ENCODE measurements at regions not wholly inside any gene's neighbourhood (a gene's known extent, or its start where the extent isn't known, plus 50 kb on each side); places are given as distances from the start of the nearest gene placed in this dataset.

- intact Hi-C loops (cut with micrococcal nuclease), result no loop called here
- H3K4me1 Mint-ChIP-seq, result no peaks in the 10 kb centered on the region
- ATAC-seq (ENCODE audit: low read depth) (no peak), DNase-seq (no peak)
- no peak overlapping the region for H3K4me3 Mint-ChIP-seq
- no peaks in the 10 kb centered on the region for H3K9me3 Mint-ChIP-seq
- H3K36me3 Mint-ChIP-seq (ENCODE audit: low read depth), result no peaks in the 10 kb centered on the region
- no peak for TF ChIP-seq CTCF (IDR thresholded peaks at IDR 0.05)
- POLR2A ChIA-PET, result no interaction called here
- CTCF ChIA-PET, result no interaction called here
- H3K27me3 Mint-ChIP-seq, result no peaks in the 10 kb centered on the region
- H3K27ac Mint-ChIP-seq, result no peak overlapping the region
Measured at GRCh38 chr4:45345558-45345957, 619.2 kb upstream of the GNPDA2 start.

GRCh38 chr4:45331802-45332201 lies 605.4 kb upstream of the GNPDA2 start:
- ATAC-seq (ENCODE audit: low read depth), result no peak
- no peaks in the 10 kb centered on the region for H3K4me1 Mint-ChIP-seq
- no peak for TF ChIP-seq CTCF (IDR thresholded peaks at IDR 0.05)
- no peak for DNase-seq
- intact Hi-C loops (cut with micrococcal nuclease), result no loop called here
- H3K27ac Mint-ChIP-seq, result no peak overlapping the region
- H3K36me3 Mint-ChIP-seq (ENCODE audit: low read depth), result no peaks in the 10 kb centered on the region
- CTCF ChIA-PET, result no interaction called here
- no peak overlapping the region for H3K4me3 Mint-ChIP-seq
- H3K9me3 Mint-ChIP-seq, result peaks cover 8% of the 10 kb centered on the region
- POLR2A ChIA-PET, result no interaction called here
- H3K27me3 Mint-ChIP-seq, result no peaks in the 10 kb centered on the region

GRCh38 chr4:45327544-45327943 lies 601.2 kb upstream of the GNPDA2 start:
- Mint-ChIP-seq H3K4me3 (no peak overlapping the region), H3K4me1 (no peaks in the 10 kb centered on the region), H3K36me3 (ENCODE audit: low read depth) (no peaks in the 10 kb centered on the region), H3K9me3 (peaks cover 14% of the 10 kb centered on the region), H3K27me3 (no peaks in the 10 kb centered on the region), H3K27ac (no peak overlapping the region)
- CTCF ChIA-PET, result no interaction called here
- no peak for ATAC-seq (ENCODE audit: low read depth)
- POLR2A ChIA-PET, result no interaction called here
- DNase-seq, result no peak
- intact Hi-C loops (cut with micrococcal nuclease), result no loop called here
- no peak for TF ChIP-seq CTCF (IDR thresholded peaks at IDR 0.05)

GRCh38 chr4:45324455-45325417 lies 598.4 kb upstream of the GNPDA2 start:
- ATAC-seq (ENCODE audit: low read depth), result no peak
- TF ChIP-seq CTCF (IDR thresholded peaks at IDR 0.05), result no peak
- Mint-ChIP-seq H3K4me1 (no peaks in the 10 kb centered on the region), H3K4me3 (no peak overlapping the region), H3K36me3 (ENCODE audit: low read depth) (no peaks in the 10 kb centered on the region), H3K27ac (no peak overlapping the region), H3K27me3 (no peaks in the 10 kb centered on the region), H3K9me3 (peaks cover 11% of the 10 kb centered on the region)
- no peak for DNase-seq
- ChIA-PET POLR2A (no interaction called here), CTCF (no interaction called here)
- intact Hi-C loops (cut with micrococcal nuclease), result no loop called here

GRCh38 chr4:45323453-45324058 lies 597.2 kb upstream of the GNPDA2 start:
- no peaks in the 10 kb centered on the region for H3K4me1 Mint-ChIP-seq
- no peak overlapping the region for H3K4me3 Mint-ChIP-seq

More at GRCh38 chr4:45323453-45324058, 597.2 kb upstream of the GNPDA2 start:
- intact Hi-C loops (cut with micrococcal nuclease), result no loop called here
- ChIA-PET CTCF (no interaction called here), POLR2A (no interaction called here)
- no peak for TF ChIP-seq CTCF (IDR thresholded peaks at IDR 0.05)
- ATAC-seq (ENCODE audit: low read depth) (no peak), DNase-seq (no peak)
- Mint-ChIP-seq H3K27me3 (no peaks in the 10 kb centered on the region), H3K9me3 (peaks cover 11% of the 10 kb centered on the region), H3K36me3 (ENCODE audit: low read depth) (no peaks in the 10 kb centered on the region), H3K27ac (no peak overlapping the region)
